ENCODE measurements at regions not wholly inside any gene's neighbourhood (a gene's known extent, or its start where the extent isn't known, plus 50 kb on each side); places are given as distances from the start of the nearest gene placed in this dataset.

DNA sequence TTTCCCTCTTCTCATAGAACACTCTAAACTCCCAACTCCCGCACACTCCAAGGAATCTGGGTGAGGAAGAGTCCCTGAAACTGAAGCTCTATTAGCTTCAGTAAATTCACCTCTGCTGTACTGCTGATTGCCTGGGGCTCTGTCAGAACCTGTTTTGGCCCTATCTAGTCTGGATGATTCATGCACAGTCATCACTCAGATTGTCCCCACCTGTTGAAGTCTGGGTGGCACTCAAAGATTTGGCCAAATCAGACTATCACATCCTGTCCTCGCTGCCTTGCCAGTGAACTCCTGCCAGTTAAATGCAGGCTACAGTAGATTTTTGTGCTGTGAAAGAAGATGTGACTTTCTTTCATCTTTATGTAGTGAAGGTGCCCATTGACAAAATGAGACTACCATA is 63.5 kb upstream of the EMCN start:
- TF ChIP-seq POLR2A (IDR thresholded peaks at IDR 0.05; ENCODE audit: low read depth, low read length) (no peak), MYC (IDR thresholded peaks at IDR 0.05; ENCODE audit: low read depth, low read length) (no peak), EZH2 (IDR thresholded peaks at IDR 0.05; ENCODE audit: borderline replicate concordance, low read depth, low read length, severe bottlenecking) (no peak), POLR2AphosphoS5 (IDR thresholded peaks at IDR 0.05; ENCODE audit: insufficient read depth, low read depth, low read length) (no peak), GATA2 (IDR thresholded peaks at IDR 0.05; ENCODE audit: insufficient read depth, insufficient read length, low read depth, low read length) (no peak), JUN (IDR thresholded peaks at IDR 0.05; ENCODE audit: borderline replicate concordance, insufficient read depth, insufficient read length, low read depth) (no peak)
- TF ChIP-seq, protein P1, sequence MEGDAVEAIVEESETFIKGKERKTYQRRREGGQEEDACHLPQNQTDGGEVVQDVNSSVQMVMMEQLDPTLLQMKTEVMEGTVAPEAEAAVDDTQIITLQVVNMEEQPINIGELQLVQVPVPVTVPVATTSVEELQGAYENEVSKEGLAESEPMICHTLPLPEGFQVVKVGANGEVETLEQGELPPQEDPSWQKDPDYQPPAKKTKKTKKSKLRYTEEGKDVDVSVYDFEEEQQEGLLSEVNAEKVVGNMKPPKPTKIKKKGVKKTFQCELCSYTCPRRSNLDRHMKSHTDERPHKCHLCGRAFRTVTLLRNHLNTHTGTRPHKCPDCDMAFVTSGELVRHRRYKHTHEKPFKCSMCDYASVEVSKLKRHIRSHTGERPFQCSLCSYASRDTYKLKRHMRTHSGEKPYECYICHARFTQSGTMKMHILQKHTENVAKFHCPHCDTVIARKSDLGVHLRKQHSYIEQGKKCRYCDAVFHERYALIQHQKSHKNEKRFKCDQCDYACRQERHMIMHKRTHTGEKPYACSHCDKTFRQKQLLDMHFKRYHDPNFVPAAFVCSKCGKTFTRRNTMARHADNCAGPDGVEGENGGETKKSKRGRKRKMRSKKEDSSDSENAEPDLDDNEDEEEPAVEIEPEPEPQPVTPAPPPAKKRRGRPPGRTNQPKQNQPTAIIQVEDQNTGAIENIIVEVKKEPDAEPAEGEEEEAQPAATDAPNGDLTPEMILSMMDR (IDR thresholded peaks at IDR 0.05; ENCODE audit: extremely low read depth in 1 of 2, insufficient read depth in 1 of 2, low read depth in 1 of 2, low read length in 2 of 2), result no peak
- TF ChIP-seq, protein P2, sequence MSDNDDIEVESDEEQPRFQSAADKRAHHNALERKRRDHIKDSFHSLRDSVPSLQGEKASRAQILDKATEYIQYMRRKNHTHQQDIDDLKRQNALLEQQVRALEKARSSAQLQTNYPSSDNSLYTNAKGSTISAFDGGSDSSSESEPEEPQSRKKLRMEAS (IDR thresholded peaks at IDR 0.05; ENCODE audit: insufficient read depth, insufficient read length), result no peak

Data from endothelial cell of umbilical vein (primary cell).